AG08395 (cell line): ENCODE measurements at regions not wholly inside any gene's neighbourhood (a gene's known extent, or its start where the extent isn't known, plus 50 kb on each side); places are given as distances from the start of the nearest gene placed in this dataset.

Source experiments
- DNase-seq: peaks from one replicate; pipeline ENCODE4 v3.0.0; 2012; ENCODE audit warnings: mixed read lengths, low spot score

GRCh38 chr15:26182441-26182840 lies 319.3 kb upstream of the ATP10A start:
- no peak for DNase-seq

GRCh38 chr15:26179906-26180305 lies 316.8 kb upstream of the ATP10A start:
- no peak for DNase-seq

DNA sequence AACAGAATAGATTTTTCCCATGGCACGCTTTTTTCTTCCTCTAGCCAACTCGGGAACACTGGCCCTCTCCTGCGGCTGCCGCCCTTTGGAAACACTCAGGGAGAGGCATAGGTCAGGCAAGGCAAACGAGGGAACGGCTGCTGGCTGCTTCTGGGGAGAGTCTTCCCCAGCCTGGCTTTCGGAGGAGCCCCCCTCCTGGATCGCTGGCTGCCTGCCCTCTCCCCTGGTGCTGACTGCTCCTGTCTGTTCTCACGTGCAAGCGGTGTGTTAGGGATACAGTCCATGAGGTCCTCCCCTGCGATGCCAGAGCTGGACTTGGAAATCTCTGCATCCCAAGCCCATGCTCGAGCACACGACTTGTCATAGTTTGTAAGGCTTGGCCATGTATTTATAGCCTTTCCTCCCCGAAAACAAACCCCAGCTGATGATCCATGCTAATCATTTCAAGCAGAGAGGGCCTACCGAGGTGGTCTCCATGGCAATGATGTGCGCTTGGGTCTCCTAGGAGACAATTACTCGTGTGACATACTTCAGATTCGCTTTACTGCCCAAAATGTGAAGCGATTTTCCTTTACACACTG lies 315.6 kb upstream of the ATP10A start:
- no peak for DNase-seq

GRCh38 chr15:26177816-26178215 lies 314.7 kb upstream of the ATP10A start:
- no peak for DNase-seq

DNA sequence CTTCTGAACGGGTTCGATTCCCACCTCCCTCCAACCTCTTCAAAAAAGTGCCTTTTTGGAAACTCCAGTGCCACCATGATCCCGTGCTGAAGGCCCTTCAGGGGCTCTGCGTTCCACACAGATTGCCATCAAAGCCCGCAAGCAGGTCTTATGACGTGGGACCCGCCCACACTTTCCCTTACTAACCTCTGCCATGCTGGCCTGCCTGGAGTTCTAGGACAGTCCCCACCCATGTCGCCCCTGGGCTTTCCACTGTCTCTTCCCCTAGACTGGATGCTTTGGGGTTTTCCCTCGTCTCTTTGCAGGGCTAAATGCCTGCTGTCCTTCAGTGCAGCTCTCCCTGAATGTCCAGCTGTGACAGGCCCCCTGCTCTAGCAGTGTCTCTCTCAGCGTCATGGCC lies 313.7 kb upstream of the ATP10A start:
- no peak for DNase-seq

DNA sequence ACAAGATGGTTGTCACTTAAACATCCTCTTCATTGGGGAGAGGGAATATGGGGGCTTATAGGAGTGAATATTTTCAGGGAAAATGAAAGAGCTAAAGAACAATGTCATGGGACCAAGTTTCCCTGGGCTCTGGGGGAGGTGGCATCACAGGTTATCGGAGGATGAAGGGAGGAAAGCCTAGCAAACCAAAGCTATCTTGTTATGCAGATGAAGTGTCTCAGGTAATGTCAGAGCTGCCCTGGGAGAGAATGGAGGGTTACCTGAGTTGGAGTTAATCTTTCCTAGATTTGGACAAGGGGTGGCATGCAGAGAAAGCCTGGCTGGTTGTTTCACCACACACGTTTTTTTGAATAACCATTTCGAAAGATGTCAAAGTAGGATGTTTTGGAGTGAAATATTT lies 308.1 kb upstream of the ATP10A start:
- DNase-seq = no peak

GRCh38 chr15:26166429-26166828 lies 303.3 kb upstream of the ATP10A start:
- DNase-seq = no peak

GRCh38 chr15:26165546-26165945 lies 302.4 kb upstream of the ATP10A start:
- DNase-seq = no peak

- no peak for DNase-seq
Measured at GRCh38 chr15:26160343-26160742, 297.2 kb upstream of the ATP10A start.

DNA sequence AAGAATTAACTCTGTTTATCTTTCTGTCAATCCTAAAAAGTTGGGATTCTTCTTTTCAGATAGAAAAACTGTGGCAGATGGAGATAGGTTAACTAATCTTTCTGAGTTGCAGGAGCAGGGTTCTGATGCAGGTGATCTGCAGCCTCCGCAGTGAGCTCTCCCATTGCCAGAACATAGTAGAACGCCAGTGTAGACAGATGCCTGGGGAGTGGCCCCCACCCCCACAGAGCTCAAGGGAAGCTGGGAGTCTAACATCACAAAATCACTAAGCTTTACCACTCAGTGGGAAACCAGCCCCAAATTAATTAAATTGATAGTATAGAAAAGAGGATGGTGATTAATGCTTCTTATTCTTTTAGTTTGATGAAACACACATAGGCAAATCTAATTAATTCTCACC lies 295.0 kb upstream of the ATP10A start:
- DNase-seq = no peak

- no peak for DNase-seq
Measured at GRCh38 chr15:26157081-26157480, 294.0 kb upstream of the ATP10A start.

DNA sequence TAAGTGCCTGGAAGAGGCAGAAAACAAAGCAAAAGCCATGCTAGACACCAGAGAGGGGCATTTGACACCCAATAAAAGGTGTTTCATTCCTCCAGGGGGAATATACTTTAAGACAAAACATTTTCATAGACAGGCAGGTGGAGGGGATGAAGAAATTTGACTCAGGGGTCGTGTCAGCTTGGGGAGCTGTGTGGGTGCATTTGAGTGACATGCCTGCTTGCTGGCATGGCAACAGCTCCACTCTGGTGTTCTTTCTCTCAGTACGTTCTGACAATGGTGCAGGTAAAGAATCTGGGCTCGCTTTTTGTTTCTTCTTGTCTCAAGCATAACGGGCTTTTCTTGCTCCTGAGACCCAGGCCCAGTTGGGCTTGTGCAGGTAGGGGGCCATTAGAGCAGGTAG lies 292.9 kb upstream of the ATP10A start:
- no peak for DNase-seq

DNA sequence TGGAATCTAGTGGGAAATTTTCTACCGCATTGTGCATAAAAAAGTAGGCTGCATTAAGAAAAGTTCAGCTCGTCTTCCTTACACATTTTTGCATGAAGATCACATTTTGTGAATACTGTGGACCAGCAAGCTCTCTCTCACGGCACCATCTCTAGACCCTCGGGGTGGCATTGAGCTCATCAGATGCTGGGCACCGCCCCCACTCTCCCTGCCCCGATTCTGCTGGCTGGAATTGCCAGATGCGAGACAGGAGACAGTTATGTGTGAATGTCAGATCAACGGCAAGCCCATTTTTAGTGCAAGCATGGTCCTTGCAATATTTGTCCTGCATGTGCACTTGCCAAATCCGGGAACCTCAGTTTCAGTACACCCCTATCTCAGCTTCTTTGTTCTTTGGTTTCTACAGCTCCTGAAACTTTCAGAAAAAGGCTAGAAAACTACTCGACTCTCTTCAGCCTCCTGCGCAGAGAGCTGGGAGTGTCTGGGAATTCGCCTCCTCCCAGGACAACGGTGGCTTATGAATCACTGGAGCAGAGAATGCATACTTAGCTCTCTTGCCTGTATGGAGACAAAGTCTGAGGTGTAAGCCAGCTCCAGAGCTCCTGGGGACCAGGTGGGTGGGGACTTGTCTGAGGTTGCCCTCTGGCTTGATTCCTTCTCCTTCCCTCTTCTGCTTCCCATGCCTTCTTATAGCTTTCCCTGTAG lies 285.2 kb upstream of the ATP10A start:
- no peak for DNase-seq

DNA sequence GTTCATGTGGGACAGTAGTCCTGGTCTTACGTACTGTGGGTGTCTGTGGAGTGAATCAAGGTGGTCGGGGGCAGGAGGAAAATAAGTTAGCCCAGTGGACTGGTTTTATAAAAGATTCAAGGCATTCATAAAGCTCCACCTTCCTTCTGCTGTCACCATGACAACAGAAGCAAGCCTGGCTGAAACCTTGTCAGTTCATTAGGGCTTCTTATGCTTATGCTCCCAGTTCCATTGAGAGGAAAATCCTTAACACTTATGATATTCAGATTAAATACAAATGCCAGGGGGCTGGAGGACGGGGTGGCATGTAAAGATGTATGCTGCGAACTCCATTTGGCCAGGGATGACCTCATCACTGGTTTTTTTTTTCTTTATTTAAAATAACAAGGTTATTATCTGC lies 283.1 kb upstream of the ATP10A start:
- DNase-seq = no peak

DNA sequence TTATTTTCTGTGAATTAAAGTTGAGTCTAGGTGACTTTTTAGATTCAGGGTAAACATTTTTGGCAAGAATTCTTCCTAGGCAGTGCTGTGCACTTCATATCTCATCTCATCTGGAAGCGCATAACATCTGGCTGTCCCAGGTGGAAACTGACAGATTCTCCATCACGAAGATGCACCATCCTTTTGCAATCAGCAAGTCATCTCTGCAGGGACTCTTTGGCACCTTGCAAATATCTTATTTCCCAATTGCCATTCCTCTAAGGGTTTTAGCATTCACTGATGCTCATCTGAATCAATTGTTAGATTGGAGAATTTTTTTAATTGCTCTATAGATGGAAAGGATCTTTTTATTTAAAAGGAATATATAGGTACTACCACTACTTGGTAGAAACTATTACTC lies 282.7 kb upstream of the ATP10A start:
- DNase-seq = no peak

- no peak for DNase-seq
Measured at GRCh38 chr15:26144836-26145235, 281.7 kb upstream of the ATP10A start.

DNA sequence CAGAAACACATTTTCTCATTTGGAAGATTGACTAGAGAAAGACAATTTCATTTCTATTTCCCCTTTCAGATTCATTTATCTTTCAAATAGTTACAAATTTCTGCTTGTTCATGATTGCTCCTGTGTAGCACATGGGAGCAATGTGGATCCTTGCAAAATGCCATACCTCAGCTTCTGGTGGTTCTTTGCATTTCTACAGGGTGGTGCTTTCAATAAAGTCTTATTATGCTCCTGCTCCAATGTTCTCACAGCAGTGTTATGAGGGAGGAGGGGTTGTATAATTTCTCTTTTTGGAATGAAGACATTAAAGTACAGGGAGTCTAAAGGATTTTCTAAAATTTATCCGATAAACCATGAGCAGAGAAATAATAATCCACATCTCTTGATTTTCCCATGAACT lies 280.1 kb upstream of the ATP10A start:
- DNase-seq = no peak

- DNase-seq = no peak
Measured at GRCh38 chr15:26134812-26135211, 271.7 kb upstream of the ATP10A start.

DNA sequence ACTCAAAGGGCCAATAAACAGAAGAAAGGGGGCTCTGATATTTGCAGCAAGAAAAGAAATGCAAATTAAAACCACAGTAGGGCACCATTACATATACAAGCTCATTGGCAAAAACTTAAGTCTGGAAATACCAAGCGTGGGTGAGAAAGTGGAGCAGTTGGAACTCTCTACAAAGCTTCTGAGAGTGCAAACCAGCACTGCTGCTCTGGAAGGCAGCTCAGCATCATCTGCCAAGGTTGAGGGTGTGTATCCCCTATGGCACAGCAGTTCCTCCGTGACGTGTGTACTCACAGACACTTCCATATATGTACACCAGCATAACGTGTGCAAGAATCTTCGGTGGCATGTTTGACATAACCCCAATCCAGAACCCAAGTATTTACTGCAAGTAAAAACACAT lies 271.0 kb upstream of the ATP10A start:
- no peak for DNase-seq

- no peak for DNase-seq
Measured at GRCh38 chr15:26132811-26133210, 269.7 kb upstream of the ATP10A start.

GRCh38 chr15:26129852-26130251 lies 266.7 kb upstream of the ATP10A start:
- no peak for DNase-seq

DNA sequence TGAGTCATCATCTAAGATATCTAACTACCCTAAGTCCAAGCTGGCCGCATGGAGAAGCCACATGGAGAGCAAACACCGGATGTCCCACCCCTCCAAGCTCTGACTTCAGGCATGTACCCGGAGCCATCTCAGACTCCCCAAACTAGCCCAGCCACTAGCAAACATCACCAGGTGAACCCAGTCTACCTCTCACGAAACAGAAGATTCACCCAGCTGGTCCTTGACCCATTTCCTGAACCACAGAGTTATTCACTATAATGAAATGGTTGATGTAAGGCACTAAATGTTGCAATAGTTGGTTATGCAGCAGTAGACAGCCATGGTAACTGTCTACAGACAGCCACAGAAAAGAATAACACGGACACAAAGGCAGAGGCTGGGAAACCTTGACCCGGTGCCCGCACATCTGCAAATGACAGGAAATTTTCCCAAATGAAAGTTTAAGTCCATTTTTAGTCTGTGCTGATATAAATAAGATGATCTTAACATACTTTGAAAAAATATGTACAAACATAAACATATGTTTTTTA lies 265.5 kb upstream of the ATP10A start:
- peak; percentile 65 for DNase-seq

DNA sequence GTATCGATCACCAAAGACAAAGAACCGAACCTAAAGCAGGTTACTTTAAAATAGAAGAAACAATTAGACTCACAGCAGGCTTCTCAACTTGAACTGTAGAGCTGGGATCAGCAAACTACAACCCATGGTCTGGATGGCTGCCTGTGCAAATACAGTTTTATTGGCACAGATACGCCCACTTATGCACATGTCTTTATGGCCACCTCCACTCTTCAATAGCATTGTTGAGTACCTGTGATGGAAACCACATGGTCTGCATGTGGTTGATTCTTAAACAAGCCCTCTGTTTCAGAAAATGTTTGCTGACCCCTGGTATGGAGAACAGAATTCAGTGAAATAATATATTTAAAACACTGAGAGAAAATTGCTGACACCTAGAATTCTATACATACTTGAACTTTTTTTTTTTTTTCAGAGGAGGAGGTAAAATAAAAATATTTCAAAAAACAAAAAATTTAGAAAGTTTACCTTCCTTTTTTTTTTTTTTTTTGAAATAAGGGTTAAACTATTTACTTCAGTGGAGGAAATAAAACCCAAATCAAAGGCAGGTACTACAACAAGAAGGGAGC lies 263.8 kb upstream of the ATP10A start:
- DNase-seq = no peak

DNA sequence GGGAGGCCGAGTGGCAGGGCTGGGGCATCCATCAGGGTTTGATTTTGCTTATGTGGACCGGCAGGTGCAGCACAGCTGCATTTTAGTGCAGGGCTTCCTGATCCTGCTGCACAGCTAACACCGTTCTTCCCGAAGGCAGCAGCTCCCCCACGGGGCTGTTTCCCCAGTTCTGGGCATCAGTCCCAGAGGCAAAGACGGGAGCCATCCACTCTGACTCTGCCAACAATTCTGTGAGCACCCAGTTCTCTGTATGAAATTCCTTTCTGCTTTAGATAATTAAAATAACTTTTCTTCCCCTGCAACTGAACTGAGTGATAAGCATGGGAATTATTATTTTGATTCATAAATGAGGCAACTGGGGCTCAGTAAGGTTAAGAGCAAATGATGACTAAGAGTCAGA lies 262.9 kb upstream of the ATP10A start:
- peak; percentile 42 for DNase-seq
